Duodenal mucosa (tissue), 2 donors: ENCODE measurements at regions not wholly inside any gene's neighbourhood (a gene's known extent, or its start where the extent isn't known, plus 50 kb on each side); places are given as distances from the start of the nearest gene placed in this dataset.

ENCODE experiments used
- H3K27ac ChIP-seq: one replicate; pipeline ENCODE4 v1.7.0; 2013; ENCODE audit warnings: low read depth, low read length
- H3K27me3 ChIP-seq, 2 donors: one replicate each; pipeline ENCODE4 v1.7.0; 2013; ENCODE audit warnings: low read length in 2 of 2, control low read depth in 1 of 2; ENCODE audit not compliant: insufficient read depth in 2 of 2, control insufficient read depth in 1 of 2
- H3K36me3 ChIP-seq, 2 donors: one replicate each; pipeline ENCODE4 v1.7.0; 2013; ENCODE audit warnings: low read length in 2 of 2, control low read depth in 1 of 2; ENCODE audit not compliant: insufficient read depth in 2 of 2, control insufficient read depth in 1 of 2
- H3K4me1 ChIP-seq, 2 donors: one replicate each; pipeline ENCODE4 v1.7.0; 2013; ENCODE audit warnings: low read length in 2 of 2, control low read depth in 1 of 2; ENCODE audit not compliant: insufficient read depth in 2 of 2, control insufficient read depth in 1 of 2
- H3K4me3 ChIP-seq, 2 donors: one replicate each; pipeline ENCODE4 v1.7.0; 2013; ENCODE audit warnings: low read length in 2 of 2, low read depth in 1 of 2
- H3K9ac ChIP-seq, 2 donors: one replicate each; pipeline ENCODE4 v1.7.0; 2013; ENCODE audit warnings: low read length in 2 of 2, low read depth in 1 of 2
- H3K9me3 ChIP-seq, 2 donors: one replicate each; pipeline ENCODE4 v1.7.0; 2013; ENCODE audit warnings: low read length in 2 of 2, control low read depth in 1 of 2; ENCODE audit not compliant: control insufficient read depth in 1 of 2

- no peaks in the 10 kb centered on the region for H3K9me3 ChIP-seq
- H3K4me1 ChIP-seq, result no peaks in the 10 kb centered on the region
- H3K36me3 ChIP-seq, result no peaks in the 10 kb centered on the region
- H3K27me3 ChIP-seq, result no peaks in the 10 kb centered on the region
- H3K27ac ChIP-seq, result no peak overlapping the region
- no peak overlapping the region for H3K4me3 ChIP-seq
- no peak overlapping the region for H3K9ac ChIP-seq
Measured at GRCh38 chr9:135388530-135388929, 91.1 kb upstream of the PPP1R26 start.

- peaks cover 0 to 8% of the 10 kb centered on the region in 2 donors for H3K9me3 ChIP-seq
- H3K27ac ChIP-seq, result no peak overlapping the region
- H3K4me3 ChIP-seq, result no peak overlapping the region
- no peaks in the 10 kb centered on the region for H3K36me3 ChIP-seq
- no peaks in the 10 kb centered on the region for H3K27me3 ChIP-seq
- H3K4me1 ChIP-seq, result no peaks in the 10 kb centered on the region
- no peak overlapping the region for H3K9ac ChIP-seq
Measured at GRCh38 chr9:135391759-135392158, 87.8 kb upstream of the PPP1R26 start.

DNA sequence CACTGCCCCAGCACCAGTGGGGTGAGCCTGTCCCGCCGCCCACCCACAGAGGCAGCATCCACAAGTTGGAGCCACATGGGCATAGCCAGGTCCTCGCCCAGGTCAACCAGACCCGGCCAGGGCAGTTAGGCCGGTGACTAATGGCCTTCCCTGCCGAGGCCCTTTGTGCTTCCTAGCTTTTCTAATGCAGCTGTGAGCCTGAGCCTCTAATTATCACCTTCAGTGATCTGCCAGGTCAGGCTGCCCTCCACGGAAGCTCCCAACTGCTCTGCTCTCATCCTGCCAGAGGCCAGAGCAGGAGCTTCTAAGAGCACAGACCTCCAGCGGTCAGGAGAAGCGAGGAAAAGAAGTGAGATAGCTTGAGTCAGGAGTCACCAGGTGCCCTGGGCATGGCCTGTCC lies 87.1 kb upstream of the PPP1R26 start:
- Histone ChIP-seq H3K27ac (no peak overlapping the region), H3K27me3 (no peaks in the 10 kb centered on the region)

GRCh38 chr9:135394131-135394530 lies 85.5 kb upstream of the PPP1R26 start:
- Histone ChIP-seq H3K27me3 (no peaks in the 10 kb centered on the region), H3K27ac (no peak overlapping the region), H3K4me1 (no peaks in the 10 kb centered on the region), H3K4me3 (no peak overlapping the region), H3K9ac (no peak overlapping the region), H3K9me3 (peaks cover 0 to 9% of the 10 kb centered on the region in 2 donors), H3K36me3 (no peaks in the 10 kb centered on the region)

More for the DNA sequence above, 87.1 kb upstream of the PPP1R26 start:
- H3K4me1 ChIP-seq, result no peaks in the 10 kb centered on the region
- peaks cover 0 to 9% of the 10 kb centered on the region in 2 donors for H3K9me3 ChIP-seq
- H3K4me3 ChIP-seq, result no peak overlapping the region
- no peaks in the 10 kb centered on the region for H3K36me3 ChIP-seq
- H3K9ac ChIP-seq, result no peak overlapping the region

- Histone ChIP-seq H3K27ac (no peak overlapping the region), H3K9ac (no peak overlapping the region), H3K4me1 (no peaks in the 10 kb centered on the region), H3K27me3 (no peaks in the 10 kb centered on the region), H3K9me3 (peaks cover 0 to 9% of the 10 kb centered on the region in 2 donors), H3K36me3 (no peaks in the 10 kb centered on the region), H3K4me3 (no peak overlapping the region)
Measured at GRCh38 chr9:135394699-135395645, 84.6 kb upstream of the PPP1R26 start.

DNA sequence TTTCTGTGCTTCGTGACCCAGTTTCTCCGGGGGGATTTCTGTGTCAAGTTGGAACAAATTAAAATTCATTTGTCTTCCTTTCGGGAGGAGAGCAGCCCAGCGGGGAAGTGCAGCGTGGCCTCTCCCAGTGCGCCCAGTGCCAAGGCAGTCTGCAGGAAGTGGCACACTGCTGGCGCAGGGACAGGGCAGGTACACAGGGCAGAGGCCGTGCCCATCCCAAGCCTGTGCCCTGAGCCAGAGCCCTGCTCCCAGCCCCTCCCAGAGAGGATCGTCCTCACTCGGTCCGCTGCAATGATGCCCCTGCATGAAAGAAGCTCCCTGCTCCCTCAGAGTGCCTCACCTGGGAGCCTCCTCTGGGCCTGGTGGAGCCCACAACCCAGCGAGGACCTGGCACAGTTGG lies 82.4 kb upstream of the PPP1R26 start:
- Histone ChIP-seq H3K27ac (no peak overlapping the region), H3K9ac (no peak overlapping the region), H3K4me3 (no peak overlapping the region), H3K36me3 (no peaks in the 10 kb centered on the region), H3K9me3 (peaks cover 0 to 9% of the 10 kb centered on the region in 2 donors), H3K27me3 (no peaks in the 10 kb centered on the region), H3K4me1 (no peaks in the 10 kb centered on the region)

DNA sequence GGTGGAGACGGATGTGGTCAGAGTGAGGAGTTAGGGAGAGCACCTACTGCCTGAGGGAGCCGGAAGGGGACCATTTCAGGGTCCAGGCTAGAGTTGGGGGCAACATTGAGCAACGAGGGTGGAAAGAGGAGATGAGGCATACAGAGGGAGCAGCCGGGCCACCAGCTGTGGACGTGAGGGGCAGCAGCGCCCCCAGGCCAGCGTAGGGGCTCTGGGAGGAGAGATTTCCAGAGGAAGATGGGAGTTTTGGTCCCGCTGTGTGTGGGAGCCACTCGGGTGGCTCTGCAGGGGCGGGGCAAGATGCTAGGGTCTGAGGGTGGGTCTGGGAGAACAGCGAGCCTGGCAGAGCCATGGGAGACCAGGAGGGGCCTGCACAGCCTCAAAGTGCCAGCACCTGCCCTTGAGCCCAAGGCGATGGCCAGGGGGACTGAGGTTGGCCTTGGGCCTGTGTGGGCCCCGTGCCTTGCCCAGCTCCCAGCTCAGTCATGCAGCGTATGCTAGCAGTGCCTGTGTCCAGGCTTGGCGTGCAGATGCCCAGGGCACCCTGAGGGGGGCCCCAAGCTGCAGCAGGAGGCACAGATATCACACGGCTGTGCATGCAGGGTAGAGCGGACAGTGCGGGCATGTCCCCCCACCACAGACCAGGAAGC lies 80.5 kb upstream of the PPP1R26 start:
- H3K4me3 ChIP-seq, result no peak overlapping the region
- peaks cover 0 to 3% of the 10 kb centered on the region in 2 donors for H3K27me3 ChIP-seq
- no peaks in the 10 kb centered on the region for H3K36me3 ChIP-seq
- peaks cover 0 to 9% of the 10 kb centered on the region in 2 donors for H3K9me3 ChIP-seq
- H3K27ac ChIP-seq, result no peak overlapping the region
- no peak overlapping the region for H3K9ac ChIP-seq
- no peaks in the 10 kb centered on the region for H3K4me1 ChIP-seq

- H3K9me3 ChIP-seq, result peaks cover 0 to 9% of the 10 kb centered on the region in 2 donors
Measured at GRCh38 chr9:135400496-135400895, 79.1 kb upstream of the PPP1R26 start.

DNA sequence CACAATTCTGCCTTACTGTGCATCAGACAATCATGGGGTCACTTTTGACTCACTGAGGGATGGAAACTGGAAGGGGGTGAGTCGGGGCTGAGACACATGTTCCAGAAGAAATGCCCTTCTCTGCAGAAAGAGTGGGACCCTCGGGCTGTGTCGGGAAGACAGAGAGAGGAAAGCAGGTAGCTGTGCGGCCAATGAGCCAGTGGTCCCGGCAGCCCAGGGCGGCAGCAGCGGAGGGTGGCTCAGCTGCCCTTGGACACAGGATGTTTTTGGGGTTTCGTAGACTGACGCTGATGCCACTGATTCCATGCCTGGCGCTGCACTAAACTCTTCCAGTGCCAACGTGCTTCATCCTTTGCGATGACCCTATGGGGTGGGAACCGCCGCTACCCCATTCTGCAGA lies 78.4 kb upstream of the PPP1R26 start:
- no peaks in the 10 kb centered on the region for H3K4me1 ChIP-seq
- H3K9ac ChIP-seq, result no peak overlapping the region
- no peak overlapping the region for H3K4me3 ChIP-seq
- no peaks in the 10 kb centered on the region for H3K36me3 ChIP-seq
- H3K27ac ChIP-seq, result no peak overlapping the region
- peaks cover 0 to 6% of the 10 kb centered on the region in 2 donors for H3K9me3 ChIP-seq
- peaks cover 0 to 3% of the 10 kb centered on the region in 2 donors for H3K27me3 ChIP-seq

More at GRCh38 chr9:135400496-135400895, 79.1 kb upstream of the PPP1R26 start:
- no peaks in the 10 kb centered on the region for H3K4me1 ChIP-seq
- H3K27ac ChIP-seq, result no peak overlapping the region
- no peaks in the 10 kb centered on the region for H3K36me3 ChIP-seq
- H3K4me3 ChIP-seq, result no peak overlapping the region
- peaks cover 0 to 3% of the 10 kb centered on the region in 2 donors for H3K27me3 ChIP-seq
- H3K9ac ChIP-seq, result no peak overlapping the region

DNA sequence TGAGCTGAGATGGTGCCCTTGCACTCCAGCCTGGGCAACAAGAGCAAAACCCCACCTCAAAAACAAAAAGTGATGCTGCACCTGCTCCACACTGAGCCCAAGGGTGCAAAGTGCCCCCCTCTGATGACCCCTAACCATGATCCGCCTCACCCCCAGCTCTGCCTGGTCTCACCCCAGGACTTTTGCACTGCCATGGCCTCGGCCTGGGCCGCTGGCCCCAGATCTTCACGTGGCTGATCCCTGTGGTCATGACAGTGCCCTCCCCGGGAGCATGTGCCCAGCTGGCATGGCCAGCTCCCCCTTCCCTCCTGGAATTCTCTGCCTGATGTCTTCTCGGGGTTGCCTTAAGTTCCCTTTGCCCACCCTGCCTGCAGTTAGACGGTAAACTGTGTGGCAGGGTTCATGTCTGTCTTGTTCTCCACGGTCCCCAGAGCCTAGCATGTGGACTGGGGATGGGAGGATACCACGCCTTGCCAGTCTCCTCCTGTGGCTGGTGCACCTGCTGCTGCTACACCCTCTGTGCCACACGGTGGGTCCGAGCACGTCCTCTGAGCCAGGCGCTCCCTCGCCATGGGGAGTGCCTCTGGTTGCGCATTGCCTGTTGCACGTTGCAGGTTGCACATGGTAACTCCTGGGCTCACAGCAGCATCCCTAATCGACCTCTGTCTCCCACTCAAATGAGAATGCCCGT lies 77.4 kb upstream of the PPP1R26 start:
- Histone ChIP-seq H3K27ac (no peak overlapping the region), H3K4me1 (no peaks in the 10 kb centered on the region), H3K4me3 (no peak overlapping the region), H3K9me3 (no peaks in the 10 kb centered on the region), H3K36me3 (no peaks in the 10 kb centered on the region), H3K9ac (no peak overlapping the region), H3K27me3 (peaks cover 0 to 3% of the 10 kb centered on the region in 2 donors)
